T-helper 1 cell treated with Interleukin-12 subunit alpha and Interleukin-12 subunit beta and Interleukin-4 antibody, amounts not matched to agents 30 μg/mL and 1 μg/mL, for 36 hours (primary cell): ENCODE measurements at regions not wholly inside any gene's neighbourhood (a gene's known extent, or its start where the extent isn't known, plus 50 kb on each side); places are given as distances from the start of the nearest gene placed in this dataset.

Experiments
- H3K27ac Mint-ChIP-seq: one replicate; pipeline ENCODE4 v1.8.0; 2021; ENCODE audit warnings: mild to moderate bottlenecking, mixed read lengths
- H3K27me3 Mint-ChIP-seq: one replicate; pipeline ENCODE4 v1.8.0; 2021; ENCODE audit warnings: low read depth, mixed read lengths
- H3K36me3 Mint-ChIP-seq: one replicate; pipeline ENCODE4 v1.8.0; 2021; ENCODE audit warnings: low read depth, mixed read lengths
- H3K4me1 Mint-ChIP-seq: one replicate; pipeline ENCODE4 v1.8.0; 2021; ENCODE audit warnings: low read depth, mixed read lengths
- H3K4me3 Mint-ChIP-seq: one replicate; pipeline ENCODE4 v1.8.0; 2021; ENCODE audit warnings: mild to moderate bottlenecking, moderate library complexity, mixed read lengths
- H3K9me3 Mint-ChIP-seq: one replicate; pipeline ENCODE4 v1.8.0; 2021; ENCODE audit warnings: mixed read lengths

DNA sequence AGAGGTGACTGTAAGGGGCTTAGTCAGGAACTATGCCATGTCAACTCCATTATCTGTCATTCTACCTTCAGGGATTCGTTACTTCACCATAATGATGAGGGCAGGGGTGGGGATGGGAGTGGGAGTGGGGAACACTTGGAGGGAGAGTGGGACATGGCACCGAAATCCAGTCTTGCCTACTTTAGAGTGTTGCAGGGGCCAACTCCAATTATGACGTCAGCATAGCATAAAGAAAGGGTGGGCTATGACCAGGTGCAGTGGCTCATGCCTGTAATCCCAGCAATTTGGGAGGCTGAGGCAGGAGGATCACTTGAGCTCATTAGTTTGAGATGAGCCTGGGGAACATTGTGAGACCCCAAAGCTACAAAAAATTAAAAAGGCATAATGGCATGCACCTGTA, 512.2 kb downstream of the GATA3 start:
- Mint-ChIP-seq H3K4me3 (no peak overlapping the region), H3K27ac (no peak overlapping the region), H3K27me3 (peaks cover 10% of the 10 kb centered on the region), H3K9me3 (peaks cover 5% of the 10 kb centered on the region), H3K36me3 (no peaks in the 10 kb centered on the region), H3K4me1 (no peaks in the 10 kb centered on the region)

DNA sequence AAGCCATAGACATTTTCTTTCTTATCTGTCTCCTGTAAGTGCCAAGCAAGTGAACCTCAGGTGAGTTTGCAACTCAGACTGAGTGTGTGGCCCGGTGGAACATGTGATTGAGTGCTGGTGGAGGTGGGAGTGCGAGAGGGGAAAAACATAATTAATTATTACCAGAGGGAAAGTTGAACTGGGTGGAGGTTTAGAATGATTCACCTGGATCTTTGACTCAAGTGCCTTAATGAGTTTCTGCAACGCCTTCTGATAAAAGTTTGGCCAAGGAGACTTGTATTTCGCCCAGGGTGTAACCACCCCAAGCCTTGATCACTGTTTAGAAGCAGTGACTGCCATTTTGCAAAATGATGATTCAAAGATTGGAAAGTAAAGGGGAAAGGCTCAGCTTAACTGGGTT, 513.9 kb downstream of the GATA3 start:
- Mint-ChIP-seq H3K27ac (no peak overlapping the region), H3K36me3 (no peaks in the 10 kb centered on the region), H3K4me3 (no peak overlapping the region), H3K4me1 (no peaks in the 10 kb centered on the region), H3K9me3 (peaks cover 9% of the 10 kb centered on the region), H3K27me3 (peaks cover 16% of the 10 kb centered on the region)

DNA sequence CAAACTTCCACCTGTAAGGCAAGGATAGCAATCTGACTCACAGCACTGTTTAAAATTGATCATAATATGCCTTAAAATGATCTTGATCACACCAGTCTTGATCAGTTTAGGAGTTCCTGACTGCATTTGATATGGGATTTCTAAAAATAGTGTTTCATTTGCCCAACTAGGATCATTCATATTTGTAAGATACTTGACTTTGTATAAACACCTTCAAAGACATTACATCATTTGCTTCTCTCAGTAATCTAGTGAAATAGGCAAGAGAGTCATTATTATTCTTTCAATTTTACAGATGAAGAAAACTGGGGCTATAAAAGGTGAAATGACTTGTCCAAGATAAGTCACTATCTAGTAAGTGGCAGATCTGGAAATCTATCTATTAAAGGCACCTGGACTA, 521.1 kb downstream of the GATA3 start:
- Mint-ChIP-seq H3K27me3 (peaks cover 14% of the 10 kb centered on the region), H3K4me1 (peaks cover 19% of the 10 kb centered on the region), H3K9me3 (peaks cover 4% of the 10 kb centered on the region), H3K4me3 (no peak overlapping the region), H3K36me3 (peaks cover 4% of the 10 kb centered on the region), H3K27ac (no peak overlapping the region)

DNA sequence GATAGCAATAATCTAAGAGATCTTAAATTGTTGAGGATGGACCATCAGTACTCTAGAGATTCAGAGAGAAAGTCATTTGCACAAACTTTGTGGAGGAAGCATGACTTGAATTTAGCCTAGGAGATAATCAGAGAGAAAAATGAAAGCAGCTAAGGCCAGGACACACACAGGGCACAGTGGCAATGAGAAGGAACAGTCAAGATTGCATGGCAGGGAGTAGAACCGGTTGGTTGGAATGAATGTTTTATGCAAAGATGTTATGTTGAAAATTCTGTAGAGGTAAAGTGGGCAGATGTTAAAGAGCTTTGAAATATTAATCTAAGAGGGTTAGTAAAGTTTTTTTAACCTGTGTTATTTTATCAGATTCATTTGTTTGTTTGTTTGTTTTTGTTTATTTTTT, 521.8 kb downstream of the GATA3 start:
- no peak overlapping the region for H3K27ac Mint-ChIP-seq
- peaks cover 4% of the 10 kb centered on the region for H3K9me3 Mint-ChIP-seq
- peaks cover 4% of the 10 kb centered on the region for H3K36me3 Mint-ChIP-seq
- peaks cover 14% of the 10 kb centered on the region for H3K27me3 Mint-ChIP-seq
- peaks cover 19% of the 10 kb centered on the region for H3K4me1 Mint-ChIP-seq
- no peak overlapping the region for H3K4me3 Mint-ChIP-seq

DNA sequence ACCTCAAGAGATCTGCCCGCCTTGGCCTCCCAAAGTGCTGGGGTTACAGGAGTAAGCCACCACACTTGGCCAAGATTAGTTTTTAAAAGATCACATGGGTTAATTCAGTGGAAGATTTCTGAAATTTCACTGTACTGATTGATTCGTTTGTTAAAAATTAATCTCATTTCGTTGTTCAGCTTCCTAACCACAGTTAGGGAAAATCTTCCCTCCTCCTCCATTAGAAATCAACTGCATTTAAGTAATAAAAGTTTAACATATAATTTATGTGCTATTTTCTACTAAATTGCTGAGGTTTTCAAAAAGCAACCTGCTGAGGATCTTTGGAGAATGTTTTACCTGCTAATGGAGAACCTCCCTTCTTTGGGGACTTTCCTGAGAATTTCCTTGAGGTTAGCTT, 522.4 kb downstream of the GATA3 start:
- Mint-ChIP-seq H3K36me3 (peaks cover 4% of the 10 kb centered on the region), H3K27ac (no peak overlapping the region), H3K9me3 (peaks cover 4% of the 10 kb centered on the region), H3K27me3 (peaks cover 19% of the 10 kb centered on the region), H3K4me1 (peaks cover 19% of the 10 kb centered on the region), H3K4me3 (no peak overlapping the region)

DNA sequence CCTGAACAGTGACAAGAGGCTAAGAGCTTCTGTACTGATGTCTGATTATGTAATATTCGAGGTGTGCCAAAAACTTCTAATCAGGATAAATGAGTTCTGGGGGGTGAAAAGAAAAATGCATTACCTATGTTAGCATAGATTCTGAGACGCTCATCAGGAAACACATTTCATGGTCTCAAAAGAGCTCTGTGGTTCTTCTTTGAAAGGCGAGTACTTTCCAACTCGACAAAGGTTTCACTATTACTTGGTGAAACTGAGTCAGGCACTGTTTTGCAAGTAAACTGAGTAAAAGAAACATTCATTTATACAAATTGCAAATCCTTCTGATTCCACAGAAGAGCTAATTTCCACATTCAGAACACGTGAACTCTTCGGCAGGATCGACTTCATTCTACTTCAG, 523.2 kb downstream of the GATA3 start:
- H3K36me3 Mint-ChIP-seq, result peaks cover 4% of the 10 kb centered on the region
- H3K4me1 Mint-ChIP-seq, result peaks cover 19% of the 10 kb centered on the region
- no peak overlapping the region for H3K27ac Mint-ChIP-seq
- H3K9me3 Mint-ChIP-seq, result peaks cover 4% of the 10 kb centered on the region
- H3K27me3 Mint-ChIP-seq, result peaks cover 20% of the 10 kb centered on the region
- no peak overlapping the region for H3K4me3 Mint-ChIP-seq

DNA sequence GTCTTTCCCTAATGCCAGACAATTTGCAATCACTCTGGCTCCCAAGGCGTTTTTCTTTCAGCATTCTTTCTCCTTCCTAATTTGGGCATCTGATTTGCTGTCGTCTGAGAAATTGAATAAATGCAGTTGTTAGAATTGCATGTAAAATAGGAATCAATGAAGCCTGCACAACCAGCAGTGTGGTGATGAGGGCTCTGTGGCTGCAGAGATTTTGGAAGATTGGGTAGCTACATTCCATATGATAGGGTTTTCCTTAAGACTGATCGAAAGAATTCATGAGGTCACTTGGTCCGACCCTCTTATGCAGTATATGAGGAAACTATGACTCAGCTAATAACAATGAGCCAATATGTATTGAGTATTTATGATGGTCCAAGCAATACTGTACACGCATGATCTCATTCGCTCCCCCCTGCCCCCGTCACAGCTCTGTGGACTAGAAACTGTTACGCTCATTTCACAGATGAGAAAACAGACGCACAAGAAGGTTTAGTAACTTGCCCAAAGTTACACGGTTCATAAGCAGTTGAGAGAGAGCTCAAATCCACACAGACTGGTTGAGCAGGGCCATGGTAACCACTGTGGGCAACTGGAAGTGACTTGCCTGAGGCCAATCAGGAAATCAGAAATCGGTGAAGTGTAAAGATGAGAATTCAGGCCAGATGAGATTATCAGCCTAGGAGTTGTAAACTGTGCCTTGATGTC, 527.2 kb downstream of the GATA3 start:
- peaks cover 8% of the 10 kb centered on the region for H3K27me3 Mint-ChIP-seq
- H3K36me3 Mint-ChIP-seq, result no peaks in the 10 kb centered on the region

DNA sequence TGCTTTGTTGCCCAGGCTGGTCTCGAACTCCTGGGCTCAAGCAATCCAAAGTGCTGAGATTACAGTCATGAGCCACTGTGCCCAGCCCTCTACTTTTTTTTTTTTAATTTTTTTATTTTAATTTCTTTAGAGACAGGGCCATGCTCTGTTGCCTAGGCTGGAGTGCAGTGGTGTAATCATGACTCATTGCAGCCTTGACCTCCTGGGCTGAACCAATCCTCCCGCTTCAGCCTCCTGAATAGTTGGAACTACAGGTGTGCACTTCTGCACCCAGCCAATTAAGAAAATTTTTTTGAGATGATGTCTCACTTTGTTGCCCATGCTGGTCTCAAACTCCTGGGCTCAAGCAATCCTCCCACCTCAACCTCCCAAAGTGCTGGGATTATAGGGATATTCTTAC, 528.6 kb downstream of the GATA3 start:
- Mint-ChIP-seq H3K4me1 (peaks cover 3% of the 10 kb centered on the region), H3K4me3 (no peak overlapping the region), H3K36me3 (no peaks in the 10 kb centered on the region), H3K9me3 (no peaks in the 10 kb centered on the region), H3K27me3 (peaks cover 16% of the 10 kb centered on the region), H3K27ac (no peak overlapping the region)

More for the DNA sequence above, 527.2 kb downstream of the GATA3 start:
- no peak overlapping the region for H3K27ac Mint-ChIP-seq
- H3K9me3 Mint-ChIP-seq, result no peaks in the 10 kb centered on the region
- H3K4me3 Mint-ChIP-seq, result no peak overlapping the region
- H3K4me1 Mint-ChIP-seq, result peaks cover 10% of the 10 kb centered on the region

DNA sequence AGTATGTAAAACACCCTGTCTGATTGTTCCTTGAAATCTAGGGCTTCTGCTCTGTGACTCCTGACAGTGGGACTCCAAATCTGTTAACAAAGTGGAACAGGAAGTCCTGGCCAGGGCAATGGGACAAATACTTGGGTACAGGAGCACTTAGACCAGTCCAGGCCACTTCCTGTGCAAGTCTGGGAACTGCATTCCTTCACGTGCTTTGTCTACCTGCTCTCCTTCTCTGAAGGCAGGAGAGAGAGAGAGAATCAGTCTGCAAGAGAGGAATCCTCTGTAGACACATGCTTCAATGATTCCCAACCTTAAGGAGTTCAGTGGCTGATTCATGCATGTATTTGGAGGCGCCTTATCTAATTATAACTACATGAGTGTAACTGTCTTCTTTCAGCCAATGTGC, 530.2 kb downstream of the GATA3 start:
- no peak overlapping the region for H3K27ac Mint-ChIP-seq
- no peaks in the 10 kb centered on the region for H3K9me3 Mint-ChIP-seq
- H3K27me3 Mint-ChIP-seq, result peaks cover 16% of the 10 kb centered on the region
- no peaks in the 10 kb centered on the region for H3K36me3 Mint-ChIP-seq
- no peaks in the 10 kb centered on the region for H3K4me1 Mint-ChIP-seq
- H3K4me3 Mint-ChIP-seq, result no peak overlapping the region

DNA sequence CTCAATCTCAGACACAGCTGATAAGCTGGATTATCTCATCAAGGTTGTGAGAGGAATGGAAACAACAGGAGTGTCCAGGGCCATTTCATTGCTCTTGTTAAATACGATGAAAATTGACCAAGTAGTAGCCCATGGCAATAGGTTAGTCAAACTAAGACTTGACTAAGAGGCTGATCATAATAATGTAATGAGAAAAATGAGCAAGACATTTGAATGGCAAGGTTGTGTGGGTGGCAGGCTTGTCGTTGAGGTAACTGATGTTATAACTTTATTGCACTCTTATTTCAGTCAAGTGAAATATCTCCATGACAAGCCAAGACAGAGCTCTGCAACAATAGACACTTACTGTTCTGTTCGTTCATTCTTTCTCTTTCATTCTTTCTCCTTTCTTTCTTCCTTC, 532.0 kb downstream of the GATA3 start:
- H3K36me3 Mint-ChIP-seq, result no peaks in the 10 kb centered on the region
- no peak overlapping the region for H3K27ac Mint-ChIP-seq
- H3K9me3 Mint-ChIP-seq, result no peaks in the 10 kb centered on the region
- no peaks in the 10 kb centered on the region for H3K4me1 Mint-ChIP-seq
- H3K4me3 Mint-ChIP-seq, result no peak overlapping the region
- peaks cover 22% of the 10 kb centered on the region for H3K27me3 Mint-ChIP-seq

DNA sequence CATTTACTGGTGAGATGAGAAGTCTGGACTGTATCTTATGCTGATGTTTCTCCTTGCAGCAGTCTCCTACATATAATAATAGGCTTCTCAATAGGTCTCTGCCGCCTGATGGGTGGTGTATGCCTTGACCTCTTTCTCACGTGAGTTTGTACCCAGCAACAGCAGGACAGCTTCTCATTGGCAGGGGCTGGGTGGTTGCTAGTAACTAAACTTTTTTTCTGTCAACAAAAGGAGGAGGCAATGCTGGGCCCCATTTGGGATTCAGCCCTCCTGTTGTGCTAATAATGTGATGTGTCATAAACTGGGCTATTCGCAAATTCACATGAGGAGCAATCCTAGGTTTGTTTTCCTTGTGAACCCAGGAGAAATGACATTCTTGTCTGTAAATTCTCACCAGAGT, 533.6 kb downstream of the GATA3 start:
- Mint-ChIP-seq H3K4me3 (no peak overlapping the region), H3K27ac (no peak overlapping the region), H3K27me3 (peaks cover 17% of the 10 kb centered on the region), H3K9me3 (no peaks in the 10 kb centered on the region), H3K4me1 (no peaks in the 10 kb centered on the region), H3K36me3 (no peaks in the 10 kb centered on the region)

DNA sequence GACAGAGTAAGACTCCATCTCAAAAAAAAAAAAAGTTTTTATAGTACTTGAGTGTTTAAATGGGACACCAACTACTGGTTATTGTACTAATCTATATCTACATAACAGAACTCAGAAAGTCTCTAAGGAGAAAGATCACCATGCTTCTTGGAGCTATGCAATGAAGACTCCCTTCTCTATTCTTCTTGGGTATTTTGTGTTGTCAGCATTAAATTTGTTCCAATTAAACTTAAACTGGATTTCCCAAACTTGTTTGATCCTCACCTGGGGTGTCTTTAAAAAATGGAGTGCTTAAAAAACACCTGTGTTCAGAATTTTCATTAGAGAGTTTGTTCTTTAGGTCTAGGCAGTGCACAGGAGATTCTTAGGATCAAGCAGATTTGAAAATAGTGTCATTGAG, 536.0 kb downstream of the GATA3 start:
- no peak overlapping the region for H3K4me3 Mint-ChIP-seq
- H3K9me3 Mint-ChIP-seq, result no peaks in the 10 kb centered on the region
- no peaks in the 10 kb centered on the region for H3K4me1 Mint-ChIP-seq
- no peak overlapping the region for H3K27ac Mint-ChIP-seq
- H3K36me3 Mint-ChIP-seq, result no peaks in the 10 kb centered on the region
- peaks cover 17% of the 10 kb centered on the region for H3K27me3 Mint-ChIP-seq

DNA sequence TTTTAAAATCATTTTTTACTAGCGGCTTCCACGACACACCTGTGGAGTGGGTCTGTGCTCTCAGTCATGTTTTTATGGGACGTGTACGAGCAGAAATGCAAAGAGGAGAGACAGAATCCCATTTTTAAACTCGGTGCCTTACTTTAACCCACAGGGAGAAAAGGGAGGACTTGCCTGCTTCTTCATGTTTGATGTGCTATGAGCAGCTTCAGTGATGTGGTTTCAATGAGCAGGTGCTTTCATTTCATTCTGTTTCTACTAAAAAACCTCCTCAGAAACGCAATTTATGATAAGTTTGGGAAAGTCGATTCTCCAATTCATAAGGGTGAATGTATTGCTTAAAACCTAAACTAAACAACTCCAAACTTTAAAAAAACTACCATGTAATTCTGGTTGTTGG, 537.2 kb downstream of the GATA3 start:
- H3K36me3 Mint-ChIP-seq, result no peaks in the 10 kb centered on the region
- peaks cover 17% of the 10 kb centered on the region for H3K27me3 Mint-ChIP-seq
- H3K27ac Mint-ChIP-seq, result no peak overlapping the region
- no peaks in the 10 kb centered on the region for H3K9me3 Mint-ChIP-seq
- no peak overlapping the region for H3K4me3 Mint-ChIP-seq
- no peaks in the 10 kb centered on the region for H3K4me1 Mint-ChIP-seq

DNA sequence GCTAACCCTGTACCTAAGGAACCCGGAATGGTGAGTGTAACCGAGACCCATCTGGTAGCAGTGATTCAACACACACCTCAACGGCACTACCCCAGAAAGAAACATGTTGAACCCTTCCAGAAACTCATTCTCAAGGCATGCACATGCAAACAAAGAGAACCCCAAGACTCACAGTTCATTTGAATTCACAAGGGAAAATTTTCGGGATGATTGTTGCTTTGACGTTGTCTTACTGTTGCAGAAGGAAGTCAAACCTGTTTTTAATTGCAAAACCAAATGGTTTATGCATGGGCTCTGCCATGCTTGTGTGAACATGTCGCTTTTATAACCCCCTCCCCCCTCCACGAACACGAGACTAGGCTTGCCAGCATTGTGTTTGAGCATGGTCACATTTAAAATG, 539.7 kb downstream of the GATA3 start:
- no peaks in the 10 kb centered on the region for H3K36me3 Mint-ChIP-seq
- no peaks in the 10 kb centered on the region for H3K9me3 Mint-ChIP-seq
- peaks cover 8% of the 10 kb centered on the region for H3K27me3 Mint-ChIP-seq
- H3K4me3 Mint-ChIP-seq, result no peak overlapping the region
- no peak overlapping the region for H3K27ac Mint-ChIP-seq
- H3K4me1 Mint-ChIP-seq, result no peaks in the 10 kb centered on the region

DNA sequence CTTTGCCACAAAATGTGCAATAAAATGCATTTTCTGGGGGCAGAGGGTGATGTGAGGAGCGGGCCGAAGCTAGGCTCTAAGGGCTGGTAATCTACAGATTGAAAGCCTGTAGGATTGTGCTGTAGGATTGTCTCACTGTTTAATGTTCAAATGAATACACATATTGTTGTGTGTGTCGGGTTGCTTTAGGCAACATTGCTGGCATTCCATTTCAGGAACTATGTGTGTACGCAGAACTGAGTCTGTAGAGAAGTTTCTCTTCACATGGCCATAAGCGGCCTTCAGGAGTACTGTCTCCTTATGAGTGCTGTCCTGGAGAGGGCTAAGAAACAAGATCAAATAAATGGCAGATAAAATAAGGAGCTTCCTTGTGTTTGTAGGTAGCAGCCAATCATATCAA, 540.2 kb downstream of the GATA3 start:
- H3K27ac Mint-ChIP-seq, result no peak overlapping the region
- H3K4me3 Mint-ChIP-seq, result no peak overlapping the region
- no peaks in the 10 kb centered on the region for H3K9me3 Mint-ChIP-seq
- H3K4me1 Mint-ChIP-seq, result no peaks in the 10 kb centered on the region
- H3K27me3 Mint-ChIP-seq, result peaks cover 8% of the 10 kb centered on the region
- no peaks in the 10 kb centered on the region for H3K36me3 Mint-ChIP-seq

DNA sequence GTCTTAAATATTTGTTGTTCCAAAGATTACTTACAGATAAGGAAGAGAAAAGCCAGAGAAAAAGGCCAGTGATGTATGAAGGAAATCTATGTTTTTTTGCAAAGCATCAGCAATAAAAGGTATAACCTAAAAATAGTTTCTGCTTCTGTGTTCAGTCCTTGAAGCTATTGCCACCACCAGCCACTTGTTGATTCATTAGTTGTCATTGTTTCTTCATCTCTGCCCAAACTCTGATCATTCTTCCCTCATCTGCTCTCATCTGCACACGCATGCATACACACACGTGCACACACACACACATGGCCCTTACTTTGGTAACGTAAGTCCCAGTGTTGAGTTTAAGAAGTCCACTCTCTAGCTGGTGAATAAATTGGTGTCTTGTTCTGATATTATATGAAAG, 540.7 kb downstream of the GATA3 start:
- H3K36me3 Mint-ChIP-seq, result no peaks in the 10 kb centered on the region
- H3K4me3 Mint-ChIP-seq, result no peak overlapping the region
- no peaks in the 10 kb centered on the region for H3K9me3 Mint-ChIP-seq
- no peak overlapping the region for H3K27ac Mint-ChIP-seq
- peaks cover 8% of the 10 kb centered on the region for H3K27me3 Mint-ChIP-seq
- H3K4me1 Mint-ChIP-seq, result no peaks in the 10 kb centered on the region
